ENCODE measurements at regions not wholly inside any gene's neighbourhood (a gene's known extent, or its start where the extent isn't known, plus 50 kb on each side); places are given as distances from the start of the nearest gene placed in this dataset.
A peak's percentile ranks its signal among the peaks of the same experiment; 100 is the strongest.
"Not testable (repeated sequence)": the region's sequence is repeated elsewhere in the genome, so short reads cannot be mapped to it uniquely, and the experiment has no call there.

DNA sequence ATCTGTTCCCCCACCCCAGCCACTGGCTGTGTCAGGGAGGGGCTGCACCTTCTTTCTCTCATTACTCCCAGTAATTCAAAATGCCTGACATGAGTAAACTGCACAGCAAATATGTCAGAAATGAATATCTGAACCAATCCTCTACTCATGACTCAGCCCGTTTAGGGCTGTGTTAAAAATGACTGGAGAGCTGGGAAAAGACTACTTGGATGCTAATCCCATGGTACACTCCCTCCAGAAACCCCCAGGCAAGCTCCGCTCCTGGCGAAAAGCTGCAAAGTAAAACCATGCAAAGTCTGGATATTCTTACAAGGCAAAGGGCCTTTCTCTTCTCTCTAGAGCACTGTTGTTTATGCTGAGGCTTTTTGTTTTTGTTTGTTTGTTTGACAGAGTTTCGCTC is 448.1 kb upstream of the DYNLRB2 start:
- no peak for DNase-seq (ENCODE audit: extremely low spot score)
- no peaks in the 10 kb centered on the region for H3K36me3 ChIP-seq
- WGBS: 91% methylated on average over 4 of the region's 4 CpGs
- H3K4me3 ChIP-seq: no peak overlapping the region
- H3K27me3 ChIP-seq: no peaks in the 10 kb centered on the region
- intact Hi-C loops (cut with DNase I): no loop called here
- TF ChIP-seq EP300 (IDR thresholded peaks at IDR 0.05) (no peak), POLR2AphosphoS5 (IDR thresholded peaks at IDR 0.05) (no peak), POLR2A (IDR thresholded peaks at IDR 0.05; ENCODE audit: low read depth) (no peak)
- TF ChIP-seq, protein P1, sequence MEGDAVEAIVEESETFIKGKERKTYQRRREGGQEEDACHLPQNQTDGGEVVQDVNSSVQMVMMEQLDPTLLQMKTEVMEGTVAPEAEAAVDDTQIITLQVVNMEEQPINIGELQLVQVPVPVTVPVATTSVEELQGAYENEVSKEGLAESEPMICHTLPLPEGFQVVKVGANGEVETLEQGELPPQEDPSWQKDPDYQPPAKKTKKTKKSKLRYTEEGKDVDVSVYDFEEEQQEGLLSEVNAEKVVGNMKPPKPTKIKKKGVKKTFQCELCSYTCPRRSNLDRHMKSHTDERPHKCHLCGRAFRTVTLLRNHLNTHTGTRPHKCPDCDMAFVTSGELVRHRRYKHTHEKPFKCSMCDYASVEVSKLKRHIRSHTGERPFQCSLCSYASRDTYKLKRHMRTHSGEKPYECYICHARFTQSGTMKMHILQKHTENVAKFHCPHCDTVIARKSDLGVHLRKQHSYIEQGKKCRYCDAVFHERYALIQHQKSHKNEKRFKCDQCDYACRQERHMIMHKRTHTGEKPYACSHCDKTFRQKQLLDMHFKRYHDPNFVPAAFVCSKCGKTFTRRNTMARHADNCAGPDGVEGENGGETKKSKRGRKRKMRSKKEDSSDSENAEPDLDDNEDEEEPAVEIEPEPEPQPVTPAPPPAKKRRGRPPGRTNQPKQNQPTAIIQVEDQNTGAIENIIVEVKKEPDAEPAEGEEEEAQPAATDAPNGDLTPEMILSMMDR (IDR thresholded peaks at IDR 0.05): no peak
- H3K27ac ChIP-seq (replicated peaks in 1 of 4): no peak overlapping the region
- no peaks in the 10 kb centered on the region for H3K4me1 ChIP-seq
- H3K9me3 ChIP-seq: peaks cover 0 to 10% (median 9%) of the 10 kb centered on the region in 4 donors

GRCh38 chr16:80091453-80091852 is 449.3 kb upstream of the DYNLRB2 start:
- H3K27me3 ChIP-seq; H3K36me3 ChIP-seq; H3K27ac ChIP-seq (replicated peaks in 1 of 4); H3K4me1 ChIP-seq; intact Hi-C loops (cut with DNase I); H3K4me3 ChIP-seq; H3K9me3 ChIP-seq; DNase-seq (ENCODE audit: extremely low spot score): not testable (repeated sequence)
- 81% methylated on average over 3 of the region's 4 CpGs for WGBS

- H3K9me3 ChIP-seq: no peaks in the 10 kb centered on the region
- no peak overlapping the region for H3K27ac ChIP-seq (replicated peaks in 1 of 4)
- WGBS: 82% methylated on average over 2 of the region's 2 CpGs
- no peak for DNase-seq (ENCODE audit: extremely low spot score)
- H3K36me3 ChIP-seq: no peaks in the 10 kb centered on the region
- intact Hi-C loops (cut with DNase I): loop anchor here (10.0 kb wide), 1 partner anchor 1581 kb away; no protein-coding TSS in a partner anchor
- H3K27me3 ChIP-seq: no peaks in the 10 kb centered on the region
- H3K4me1 ChIP-seq: peaks cover 0 to 7% (median 3%) of the 10 kb centered on the region in 4 donors
- TF ChIP-seq, protein P1 (IDR thresholded peaks at IDR 0.05): no peak
- no peak for TF ChIP-seq EP300 (IDR thresholded peaks at IDR 0.05)
- no peak for TF ChIP-seq POLR2AphosphoS5 (IDR thresholded peaks at IDR 0.05)
- no peak for TF ChIP-seq POLR2A (IDR thresholded peaks at IDR 0.05; ENCODE audit: low read depth)
- no peak overlapping the region for H3K4me3 ChIP-seq
Observed at GRCh38 chr16:80085606-80086005, 455.2 kb upstream of the DYNLRB2 start.

GRCh38 chr16:80084614-80085013 is 456.2 kb upstream of the DYNLRB2 start:
- TF ChIP-seq POLR2AphosphoS5 (IDR thresholded peaks at IDR 0.05): no peak
- TF ChIP-seq, protein P1 (IDR thresholded peaks at IDR 0.05): peak; percentile 44 to 62 (median 47)
- no peak for DNase-seq (ENCODE audit: extremely low spot score)
- WGBS: 24% methylated on average over 4 of the region's 5 CpGs
- no peak overlapping the region for H3K4me3 ChIP-seq
- no peaks in the 10 kb centered on the region for H3K27me3 ChIP-seq
- intact Hi-C loops (cut with DNase I): loop anchor here (10.0 kb wide), 1 partner anchor 1580 kb away; no protein-coding TSS in a partner anchor
- H3K36me3 ChIP-seq: no peaks in the 10 kb centered on the region
- H3K9me3 ChIP-seq: no peaks in the 10 kb centered on the region
- H3K4me1 ChIP-seq: peaks cover 0 to 7% (median 3%) of the 10 kb centered on the region in 4 donors
- no peak overlapping the region for H3K27ac ChIP-seq (replicated peaks in 1 of 4)

DNA sequence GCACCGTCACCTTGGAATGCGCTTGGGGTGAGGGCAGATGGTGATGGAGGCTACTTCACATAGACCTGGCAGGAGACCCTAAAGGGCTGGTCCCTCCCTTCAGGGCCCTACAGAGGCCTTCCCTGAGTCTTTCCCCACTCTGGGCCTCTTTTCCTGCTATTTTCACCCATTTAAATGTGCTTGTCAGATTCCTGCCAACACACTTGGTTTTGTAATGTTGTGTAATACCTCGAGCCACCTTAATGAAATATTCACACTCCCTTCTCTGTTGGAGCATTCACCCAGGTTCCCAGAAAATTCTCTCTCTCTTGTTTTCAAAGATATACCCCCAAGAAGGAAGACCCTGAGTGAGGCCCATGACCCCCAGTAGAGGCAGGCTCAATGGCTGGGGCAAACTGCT is 456.6 kb upstream of the DYNLRB2 start:
- Histone ChIP-seq H3K36me3 (no peaks in the 10 kb centered on the region), H3K27me3 (no peaks in the 10 kb centered on the region), H3K4me1 (peaks cover 0 to 7% (median 3%) of the 10 kb centered on the region in 4 donors), H3K27ac (replicated peaks in 1 of 4) (no peak overlapping the region), H3K9me3 (no peaks in the 10 kb centered on the region), H3K4me3 (no peak overlapping the region)
- intact Hi-C loops (cut with DNase I): loop anchor here (10.0 kb wide), 1 partner anchor 1579 kb away; no protein-coding TSS in a partner anchor
- 94% methylated on average over 3 of the region's 3 CpGs for WGBS
- DNase-seq (ENCODE audit: extremely low spot score): no peak
- TF ChIP-seq POLR2A (IDR thresholded peaks at IDR 0.05; ENCODE audit: low read depth): no peak
- TF ChIP-seq, protein P1 (IDR thresholded peaks at IDR 0.05): no peak
- TF ChIP-seq POLR2AphosphoS5 (IDR thresholded peaks at IDR 0.05): no peak
- TF ChIP-seq EP300 (IDR thresholded peaks at IDR 0.05): no peak

All from esophagus muscularis mucosa (tissue), 4 donors.